Gastrocnemius medialis (tissue), 4 donors: ENCODE measurements at regions not wholly inside any gene's neighbourhood (a gene's known extent, or its start where the extent isn't known, plus 50 kb on each side); places are given as distances from the start of the nearest gene placed in this dataset.

Source experiments
- POLR2A ChIP-seq, 2 donors: fragments of 450-650 bp; IDR thresholded peaks; one replicate each; pipeline ENCODE4 v1.6.1; 2017; ENCODE audit warnings: antibody characterized with exemption in 2 of 2, mild to moderate bottlenecking in 2 of 2, moderate library complexity in 2 of 2
- TF ChIP-seq, protein P1 (sequence below), 5 experiments: fragments of 450-650 bp in 3 of 5; fragments of 200-600 bp in 2 of 5; sonication (generic) in 2 of 5; IDR thresholded peaks in 4 of 5; conservative IDR thresholded peaks in 1 of 5; 1 replicate in 4 of 5; 2 replicates in 1 of 5; pipeline ENCODE4 v1.5.1; 2016 to 2019; ENCODE audit warnings: antibody characterized with exemption in 5 of 5, mild to moderate bottlenecking in 3 of 5, moderate library complexity in 3 of 5

DNA sequence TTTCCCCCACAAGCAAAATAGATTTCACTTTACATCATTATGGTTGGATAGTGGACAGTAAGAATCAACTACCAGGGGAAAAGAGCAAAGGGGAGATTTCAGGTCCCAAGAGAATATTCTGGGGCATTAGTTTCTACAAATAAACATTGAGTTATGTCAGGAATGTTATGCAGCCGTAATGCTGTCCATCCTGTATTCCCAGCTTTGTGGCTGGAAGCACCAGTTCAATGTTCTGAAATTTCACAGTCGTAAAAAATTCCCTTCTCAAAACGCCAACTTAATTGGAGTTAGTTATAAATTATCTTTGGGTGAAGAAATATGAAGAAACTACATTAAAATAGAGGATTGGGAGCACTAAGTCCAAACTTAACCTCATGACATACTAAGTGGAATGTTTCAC, 141.5 kb upstream of the FIGN start:
- TF ChIP-seq, protein P1, sequence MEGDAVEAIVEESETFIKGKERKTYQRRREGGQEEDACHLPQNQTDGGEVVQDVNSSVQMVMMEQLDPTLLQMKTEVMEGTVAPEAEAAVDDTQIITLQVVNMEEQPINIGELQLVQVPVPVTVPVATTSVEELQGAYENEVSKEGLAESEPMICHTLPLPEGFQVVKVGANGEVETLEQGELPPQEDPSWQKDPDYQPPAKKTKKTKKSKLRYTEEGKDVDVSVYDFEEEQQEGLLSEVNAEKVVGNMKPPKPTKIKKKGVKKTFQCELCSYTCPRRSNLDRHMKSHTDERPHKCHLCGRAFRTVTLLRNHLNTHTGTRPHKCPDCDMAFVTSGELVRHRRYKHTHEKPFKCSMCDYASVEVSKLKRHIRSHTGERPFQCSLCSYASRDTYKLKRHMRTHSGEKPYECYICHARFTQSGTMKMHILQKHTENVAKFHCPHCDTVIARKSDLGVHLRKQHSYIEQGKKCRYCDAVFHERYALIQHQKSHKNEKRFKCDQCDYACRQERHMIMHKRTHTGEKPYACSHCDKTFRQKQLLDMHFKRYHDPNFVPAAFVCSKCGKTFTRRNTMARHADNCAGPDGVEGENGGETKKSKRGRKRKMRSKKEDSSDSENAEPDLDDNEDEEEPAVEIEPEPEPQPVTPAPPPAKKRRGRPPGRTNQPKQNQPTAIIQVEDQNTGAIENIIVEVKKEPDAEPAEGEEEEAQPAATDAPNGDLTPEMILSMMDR (IDR thresholded peaks at IDR 0.05 in 4 of 5, conservative IDR thresholded peaks at IDR 0.05 in 1 of 5), result no peak
- no peak for TF ChIP-seq POLR2A (IDR thresholded peaks at IDR 0.05)
